HG03103 (cell line): ENCODE measurements at regions not wholly inside any gene's neighbourhood (a gene's known extent, or its start where the extent isn't known, plus 50 kb on each side); places are given as distances from the start of the nearest gene placed in this dataset.

Experiments used
- ATAC-seq: cut with Tn5 transposase; IDR thresholded peaks from one replicate; pipeline ENCODE4 v1.9.1; 2021; ENCODE audit warnings: low read depth; ENCODE audit not compliant: unreplicated experiment

GRCh38 chr20:52244702-52245101 is 53.1 kb upstream of the ZFP64 start:
- ATAC-seq: no peak

GRCh38 chr20:52242237-52243230 is 51.0 kb upstream of the ZFP64 start:
- no peak for ATAC-seq
